Endothelial cell of umbilical vein (primary cell): ENCODE measurements at regions not wholly inside any gene's neighbourhood (a gene's known extent, or its start where the extent isn't known, plus 50 kb on each side); places are given as distances from the start of the nearest gene placed in this dataset.

Experiments
- BruUV-seq: library from RNA; stranded (reverse); fragments of 400-500 nt; replicated peaks from 2 replicates; lab custom pipeline; 2021; lab: Mats Ljungman, UMichigan
- CTCF ChIA-PET: fragments of 300-600, 350-600 bp; sonication (Branson Sonifier 250); formaldehyde crosslinking; loops from one replicate; lab custom pipeline; 2021; ENCODE audit warnings: antibody characterized with exemption, inconsistent platforms; lab: Charles Lee
- POLR2A ChIA-PET: fragments of 300-600, 350-600 bp; sonication (Branson Sonifier 250); formaldehyde crosslinking; loops from one replicate; lab custom pipeline; 2021; ENCODE audit warnings: antibody characterized with exemption, inconsistent platforms; lab: Charles Lee
- DNase-seq: peaks from one replicate; pipeline ENCODE4 v3.0.0-alpha.2; 2011; ENCODE audit warnings: low read depth, low spot score
- FAIRE-seq: peaks from 2 replicates; lab custom pipeline; 2011; peaks lifted over from hg19 to GRCh38; lab: Jason Lieb, UNC
- H2AFZ ChIP-seq: 2 replicates; pipeline ENCODE4 v1.6.0; 2012; ENCODE audit warnings: low read depth, low read length, control low read depth, inconsistent platforms
- H3K27ac ChIP-seq: 2 replicates; pipeline ENCODE4 v1.5.1; 2011; ENCODE audit warnings: low read depth, mild to moderate bottlenecking, control low read depth, low read length, moderate library complexity; ENCODE audit not compliant: insufficient read depth
- H3K27me3 ChIP-seq, 2 experiments: 2 replicates each; pipeline versions ENCODE4 v1.6.0 to v1.6.1; 2011; ENCODE audit warnings: low read length in 2 of 2, mixed read lengths in 1 of 2; ENCODE audit not compliant: control insufficient read depth in 2 of 2, insufficient read depth in 2 of 2
- H3K36me3 ChIP-seq, 2 experiments: 2 replicates in 1 of 2; 3 replicates in 1 of 2; pipeline ENCODE4 v1.5.1; 2011; ENCODE audit warnings: low read length in 2 of 2, mild to moderate bottlenecking in 1 of 2, moderate library complexity in 1 of 2; ENCODE audit not compliant: control insufficient read depth in 2 of 2, insufficient read depth in 2 of 2; ENCODE audit errors: extremely low read depth in 1 of 2
- H3K4me1 ChIP-seq: 3 replicates; pipeline ENCODE4 v1.5.1; 2011; ENCODE audit warnings: mild to moderate bottlenecking, low read length; ENCODE audit not compliant: control insufficient read depth, insufficient read depth; ENCODE audit errors: extremely low read depth
- H3K4me2 ChIP-seq: 2 replicates; pipeline ENCODE4 v1.6.1; 2011; ENCODE audit warnings: low read length, control low read depth, mixed read lengths; ENCODE audit not compliant: insufficient read depth
- H3K4me3 ChIP-seq, 3 experiments: fragments of 200-600 bp in 1 of 3; sonication (generic), shearing (Covaris generic) in 1 of 3; replicated peaks in 1 of 3; 2 replicates each; pipeline ENCODE4 v1.5.1; 2011 to 2016; ENCODE audit warnings: control low read depth in 3 of 3, low read length in 3 of 3, mild to moderate bottlenecking in 2 of 3, inconsistent platforms in 1 of 3, low read depth in 1 of 3, moderate library complexity in 1 of 3; ENCODE audit not compliant: insufficient read depth in 1 of 3
- H3K79me2 ChIP-seq: 2 replicates; pipeline ENCODE4 v1.6.0; 2012; ENCODE audit warnings: low read length, inconsistent platforms; ENCODE audit not compliant: control insufficient read depth, insufficient read depth
- H3K9ac ChIP-seq: replicated peaks from 2 replicates; pipeline ENCODE3; 2011; ENCODE audit warnings: low read length, control low read depth; ENCODE audit not compliant: insufficient read depth; ENCODE audit errors: extremely low read depth
- H3K9me1 ChIP-seq: replicated peaks from 3 replicates; pipeline ENCODE4 v1.6.0; 2011; ENCODE audit warnings: mild to moderate bottlenecking, low read length; ENCODE audit not compliant: control insufficient read depth, insufficient read depth; ENCODE audit errors: extremely low read depth
- H3K9me3 ChIP-seq: replicated peaks from 2 replicates; pipeline ENCODE4 v1.5.1; 2012; ENCODE audit warnings: low read length, inconsistent platforms; ENCODE audit not compliant: control insufficient read depth, insufficient read depth
- H4K20me1 ChIP-seq: replicated peaks from 2 replicates; pipeline ENCODE3; 2011; ENCODE audit warnings: mild to moderate bottlenecking, low read length; ENCODE audit not compliant: control insufficient read depth, insufficient read depth; ENCODE audit errors: extremely low read depth
- CTCF ChIP-seq, 2 donors: IDR thresholded peaks; 1 replicate in 1 of 2; 2 replicates in 1 of 2; pipeline ENCODE4 v1.5.1; 2011; ENCODE audit warnings: low read length in 2 of 2, mild to moderate bottlenecking in 2 of 2, moderate library complexity in 2 of 2, control low read depth in 1 of 2, inconsistent platforms in 1 of 2, low read depth in 1 of 2; ENCODE audit not compliant: insufficient read depth in 1 of 2; ENCODE audit errors: extremely low read depth in 1 of 2
- GATA2 ChIP-seq: IDR thresholded peaks from 2 replicates; pipeline ENCODE4 v1.7.0; 2011; ENCODE audit warnings: low read depth, mild to moderate bottlenecking, moderate library complexity, mixed read lengths, low read length; ENCODE audit not compliant: insufficient read length, insufficient read depth
- MYC ChIP-seq: IDR thresholded peaks from one replicate; pipeline ENCODE4 v1.6.1; 2011; ENCODE audit warnings: mild to moderate bottlenecking, low read depth, low read length
- POLR2A ChIP-seq: IDR thresholded peaks from 2 replicates; pipeline ENCODE4 v1.6.1; 2012; ENCODE audit warnings: low read depth, mild to moderate bottlenecking, control low read depth, low read length
- POLR2AphosphoS5 ChIP-seq: IDR thresholded peaks from 2 replicates; pipeline ENCODE4 v1.6.1; 2012; ENCODE audit warnings: low read depth, mild to moderate bottlenecking, control low read depth, low read length, moderate library complexity; ENCODE audit not compliant: insufficient read depth
- dilution Hi-C: fragments of 300-500 bp; cut with MboI; formaldehyde crosslinking; loops from one replicate; pipeline ENCODE4 v1.15.0; 2019; ENCODE audit warnings: low sequenced_read_pairs; ENCODE audit not compliant: extremely low pct_ligation_motif_present
- intact Hi-C: fragments of 100-400 bp; cut with micrococcal nuclease; formaldehyde crosslinking; loops from one replicate; pipeline ENCODE4 v1.10.0; 2022
- TF ChIP-seq, protein P1 (sequence below): IDR thresholded peaks from 2 replicates; pipeline ENCODE4 v1.6.1; 2011; ENCODE audit not compliant: insufficient read depth, insufficient read length

- Histone ChIP-seq H3K79me2 (no peaks in the 10 kb centered on the region), H3K27me3 (no peaks in the 10 kb centered on the region), H3K9me3 (no peaks in the 10 kb centered on the region), H3K9me1 (no peaks in the 10 kb centered on the region), H3K27ac (no peak overlapping the region), H4K20me1 (no peaks in the 10 kb centered on the region), H3K4me2 (no peak overlapping the region), H3K4me1 (no peaks in the 10 kb centered on the region), H3K9ac (no peak overlapping the region), H3K4me3 (no peak overlapping the region), H2AFZ (no peak overlapping the region), H3K36me3 (no peaks in the 10 kb centered on the region)
- ChIA-PET POLR2A (no interaction called here), CTCF (interaction anchor here (1.4 kb wide), 1 partner anchor 10 kb away, joined by 4 read pairs; no protein-coding TSS in a partner anchor)
- TF ChIP-seq CTCF (IDR thresholded peaks at IDR 0.05; ENCODE audit: extremely low read depth in 1 of 2, insufficient read depth in 1 of 2, low read depth in 1 of 2, low read length in 2 of 2) = no peak
- TF ChIP-seq MYC = no peak
- TF ChIP-seq, protein P1, sequence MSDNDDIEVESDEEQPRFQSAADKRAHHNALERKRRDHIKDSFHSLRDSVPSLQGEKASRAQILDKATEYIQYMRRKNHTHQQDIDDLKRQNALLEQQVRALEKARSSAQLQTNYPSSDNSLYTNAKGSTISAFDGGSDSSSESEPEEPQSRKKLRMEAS = no peak
- no peak for TF ChIP-seq POLR2AphosphoS5
- TF ChIP-seq POLR2A = no peak
- FAIRE-seq = no peak
- no peak for DNase-seq
- intact Hi-C loops (no loop called here), dilution Hi-C loops (no loop called here)
- BruUV-seq = no TSS peak
These were observed 586.5 kb upstream of the IGFBP3 start for GRCh38 chr7:46507560-46507959.

DNA sequence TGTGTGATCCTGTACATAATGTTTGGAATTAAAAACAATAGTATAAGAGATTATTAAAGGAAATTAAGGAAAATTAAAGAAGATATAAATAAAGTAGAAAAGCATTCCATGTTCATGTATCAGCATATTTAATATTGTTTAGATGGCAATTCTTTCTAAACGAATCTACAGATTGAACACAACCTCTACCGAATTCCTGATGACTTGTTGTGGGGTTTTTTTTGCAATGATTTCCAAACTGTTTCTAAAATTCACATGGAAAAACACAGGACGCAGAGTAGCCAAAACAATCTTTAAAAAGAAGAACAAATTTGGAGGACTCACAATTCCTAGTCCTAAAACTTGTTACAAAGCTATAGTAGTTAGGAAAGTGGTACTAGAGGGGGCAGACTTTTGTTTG is 573.4 kb upstream of the IGFBP3 start:
- no peaks in the 10 kb centered on the region for H3K79me2 ChIP-seq
- FAIRE-seq = no peak
- no peak overlapping the region for H3K9ac ChIP-seq
- H2AFZ ChIP-seq = no peak overlapping the region
- intact Hi-C loops (no loop called here), dilution Hi-C loops (no loop called here)
- no peaks in the 10 kb centered on the region for H3K36me3 ChIP-seq
- ChIA-PET POLR2A (no interaction called here), CTCF (no interaction called here)
- no peak overlapping the region for H3K4me3 ChIP-seq
- H3K27ac ChIP-seq = no peak overlapping the region
- DNase-seq = no peak
- no peaks in the 10 kb centered on the region for H3K4me1 ChIP-seq
- H3K9me1 ChIP-seq = no peaks in the 10 kb centered on the region
- no peak overlapping the region for H3K4me2 ChIP-seq
- no TSS peak for BruUV-seq
- no peaks in the 10 kb centered on the region for H4K20me1 ChIP-seq
- H3K9me3 ChIP-seq = no peaks in the 10 kb centered on the region
- no peak for TF ChIP-seq GATA2
- H3K27me3 ChIP-seq = no peaks in the 10 kb centered on the region
